ENCODE measurements at regions not wholly inside any gene's neighbourhood (a gene's known extent, or its start where the extent isn't known, plus 50 kb on each side); places are given as distances from the start of the nearest gene placed in this dataset.

GRCh38 chr2:8016688-8017087 is 665.2 kb upstream of the ID2 start:
- no peak overlapping the region for H3K27ac ChIP-seq (ENCODE audit: low read depth, low read length)
- H3K9me3 ChIP-seq (ENCODE audit: control insufficient read depth in 3 of 3, low read length in 3 of 3) = no peaks in the 10 kb centered on the region
- no peaks in the 10 kb centered on the region for H3K27me3 ChIP-seq (ENCODE audit: control insufficient read depth in 3 of 3, insufficient read depth in 3 of 3, low read length in 3 of 3)
- H3K4me3 ChIP-seq (ENCODE audit: low read length in 3 of 3) = no peak overlapping the region
- no peaks in the 10 kb centered on the region for H3K36me3 ChIP-seq (ENCODE audit: control insufficient read depth in 3 of 3, insufficient read depth in 3 of 3, low read length in 3 of 3)
- no peaks in the 10 kb centered on the region for H3K4me1 ChIP-seq (ENCODE audit: control insufficient read depth in 3 of 3, insufficient read depth in 3 of 3, low read length in 3 of 3)
- no peak overlapping the region for H3K9ac ChIP-seq (ENCODE audit: low read depth in 1 of 3, low read length in 3 of 3)

GRCh38 chr2:8018956-8019355 is 662.9 kb upstream of the ID2 start:
- Histone ChIP-seq H3K4me1 (ENCODE audit: control insufficient read depth in 3 of 3, insufficient read depth in 3 of 3, low read length in 3 of 3) (no peaks in the 10 kb centered on the region), H3K4me3 (ENCODE audit: low read length in 3 of 3) (no peak overlapping the region), H3K27me3 (ENCODE audit: control insufficient read depth in 3 of 3, insufficient read depth in 3 of 3, low read length in 3 of 3) (no peaks in the 10 kb centered on the region), H3K36me3 (ENCODE audit: control insufficient read depth in 3 of 3, insufficient read depth in 3 of 3, low read length in 3 of 3) (no peaks in the 10 kb centered on the region), H3K27ac (ENCODE audit: low read depth, low read length) (no peak overlapping the region), H3K9ac (ENCODE audit: low read depth in 1 of 3, low read length in 3 of 3) (no peak overlapping the region), H3K9me3 (ENCODE audit: control insufficient read depth in 3 of 3, low read length in 3 of 3) (no peaks in the 10 kb centered on the region)

GRCh38 chr2:8019934-8020333 is 661.9 kb upstream of the ID2 start:
- Histone ChIP-seq H3K27me3 (ENCODE audit: control insufficient read depth in 3 of 3, insufficient read depth in 3 of 3, low read length in 3 of 3) (no peaks in the 10 kb centered on the region), H3K27ac (ENCODE audit: low read depth, low read length) (no peak overlapping the region), H3K9me3 (ENCODE audit: control insufficient read depth in 3 of 3, low read length in 3 of 3) (no peaks in the 10 kb centered on the region), H3K4me3 (ENCODE audit: low read length in 3 of 3) (no peak overlapping the region), H3K36me3 (ENCODE audit: control insufficient read depth in 3 of 3, insufficient read depth in 3 of 3, low read length in 3 of 3) (no peaks in the 10 kb centered on the region), H3K9ac (ENCODE audit: low read depth in 1 of 3, low read length in 3 of 3) (no peak overlapping the region), H3K4me1 (ENCODE audit: control insufficient read depth in 3 of 3, insufficient read depth in 3 of 3, low read length in 3 of 3) (no peaks in the 10 kb centered on the region)

GRCh38 chr2:8021921-8022320 is 659.9 kb upstream of the ID2 start:
- Histone ChIP-seq H3K9me3 (ENCODE audit: control insufficient read depth in 3 of 3, low read length in 3 of 3) (no peaks in the 10 kb centered on the region), H3K4me3 (ENCODE audit: low read length in 3 of 3) (no peak overlapping the region), H3K27ac (ENCODE audit: low read depth, low read length) (no peak overlapping the region), H3K9ac (ENCODE audit: low read depth in 1 of 3, low read length in 3 of 3) (no peak overlapping the region), H3K36me3 (ENCODE audit: control insufficient read depth in 3 of 3, insufficient read depth in 3 of 3, low read length in 3 of 3) (no peaks in the 10 kb centered on the region), H3K4me1 (ENCODE audit: control insufficient read depth in 3 of 3, insufficient read depth in 3 of 3, low read length in 3 of 3) (peaks cover 0 to 2% (median 0%) of the 10 kb centered on the region in 3 donors), H3K27me3 (ENCODE audit: control insufficient read depth in 3 of 3, insufficient read depth in 3 of 3, low read length in 3 of 3) (peaks cover 0 to 7% (median 2%) of the 10 kb centered on the region in 3 donors)

- Histone ChIP-seq H3K4me3 (ENCODE audit: low read length in 3 of 3) (no peak overlapping the region), H3K9me3 (ENCODE audit: control insufficient read depth in 3 of 3, low read length in 3 of 3) (no peaks in the 10 kb centered on the region), H3K9ac (ENCODE audit: low read depth in 1 of 3, low read length in 3 of 3) (no peak overlapping the region), H3K27me3 (ENCODE audit: control insufficient read depth in 3 of 3, insufficient read depth in 3 of 3, low read length in 3 of 3) (peaks cover 0 to 11% (median 11%) of the 10 kb centered on the region in 3 donors), H3K27ac (ENCODE audit: low read depth, low read length) (no peak overlapping the region), H3K4me1 (ENCODE audit: control insufficient read depth in 3 of 3, insufficient read depth in 3 of 3, low read length in 3 of 3) (peaks cover 0 to 2% (median 0%) of the 10 kb centered on the region in 3 donors), H3K36me3 (ENCODE audit: control insufficient read depth in 3 of 3, insufficient read depth in 3 of 3, low read length in 3 of 3) (no peaks in the 10 kb centered on the region)
Measured at GRCh38 chr2:8022908-8023640, 658.8 kb upstream of the ID2 start.

- no peaks in the 10 kb centered on the region for H3K9me3 ChIP-seq (ENCODE audit: control insufficient read depth in 3 of 3, low read length in 3 of 3)
- H3K4me1 ChIP-seq (ENCODE audit: control insufficient read depth in 3 of 3, insufficient read depth in 3 of 3, low read length in 3 of 3) = peaks cover 0 to 2% (median 0%) of the 10 kb centered on the region in 3 donors
- no peak overlapping the region for H3K27ac ChIP-seq (ENCODE audit: low read depth, low read length)
- peaks cover 0 to 11% (median 11%) of the 10 kb centered on the region in 3 donors for H3K27me3 ChIP-seq (ENCODE audit: control insufficient read depth in 3 of 3, insufficient read depth in 3 of 3, low read length in 3 of 3)
- no peak overlapping the region for H3K9ac ChIP-seq (ENCODE audit: low read depth in 1 of 3, low read length in 3 of 3)
- H3K36me3 ChIP-seq (ENCODE audit: control insufficient read depth in 3 of 3, insufficient read depth in 3 of 3, low read length in 3 of 3) = no peaks in the 10 kb centered on the region
- no peak overlapping the region for H3K4me3 ChIP-seq (ENCODE audit: low read length in 3 of 3)
Measured at GRCh38 chr2:8024506-8024905, 657.4 kb upstream of the ID2 start.

- H3K27me3 ChIP-seq (ENCODE audit: control insufficient read depth in 3 of 3, insufficient read depth in 3 of 3, low read length in 3 of 3) = peaks cover 0 to 11% (median 11%) of the 10 kb centered on the region in 3 donors
- H3K9me3 ChIP-seq (ENCODE audit: control insufficient read depth in 3 of 3, low read length in 3 of 3) = no peaks in the 10 kb centered on the region
- no peaks in the 10 kb centered on the region for H3K36me3 ChIP-seq (ENCODE audit: control insufficient read depth in 3 of 3, insufficient read depth in 3 of 3, low read length in 3 of 3)
- H3K9ac ChIP-seq (ENCODE audit: low read depth in 1 of 3, low read length in 3 of 3) = no peak overlapping the region
- no peak overlapping the region for H3K4me3 ChIP-seq (ENCODE audit: low read length in 3 of 3)
- no peak overlapping the region for H3K27ac ChIP-seq (ENCODE audit: low read depth, low read length)
- peaks cover 0 to 2% (median 0%) of the 10 kb centered on the region in 3 donors for H3K4me1 ChIP-seq (ENCODE audit: control insufficient read depth in 3 of 3, insufficient read depth in 3 of 3, low read length in 3 of 3)
Measured at GRCh38 chr2:8026381-8026780, 655.5 kb upstream of the ID2 start.

GRCh38 chr2:8027387-8027786 is 654.5 kb upstream of the ID2 start:
- Histone ChIP-seq H3K4me3 (ENCODE audit: low read length in 3 of 3) (no peak overlapping the region), H3K27ac (ENCODE audit: low read depth, low read length) (no peak overlapping the region), H3K9ac (ENCODE audit: low read depth in 1 of 3, low read length in 3 of 3) (no peak overlapping the region), H3K27me3 (ENCODE audit: control insufficient read depth in 3 of 3, insufficient read depth in 3 of 3, low read length in 3 of 3) (peaks cover 0 to 11% (median 11%) of the 10 kb centered on the region in 3 donors), H3K4me1 (ENCODE audit: control insufficient read depth in 3 of 3, insufficient read depth in 3 of 3, low read length in 3 of 3) (peaks cover 0 to 2% (median 0%) of the 10 kb centered on the region in 3 donors), H3K36me3 (ENCODE audit: control insufficient read depth in 3 of 3, insufficient read depth in 3 of 3, low read length in 3 of 3) (no peaks in the 10 kb centered on the region), H3K9me3 (ENCODE audit: control insufficient read depth in 3 of 3, low read length in 3 of 3) (no peaks in the 10 kb centered on the region)

- Histone ChIP-seq H3K9me3 (ENCODE audit: control insufficient read depth in 3 of 3, low read length in 3 of 3) (no peaks in the 10 kb centered on the region), H3K9ac (ENCODE audit: low read depth in 1 of 3, low read length in 3 of 3) (no peak overlapping the region), H3K4me1 (ENCODE audit: control insufficient read depth in 3 of 3, insufficient read depth in 3 of 3, low read length in 3 of 3) (peaks cover 0 to 2% (median 0%) of the 10 kb centered on the region in 3 donors), H3K27me3 (ENCODE audit: control insufficient read depth in 3 of 3, insufficient read depth in 3 of 3, low read length in 3 of 3) (peaks cover 0 to 11% (median 11%) of the 10 kb centered on the region in 3 donors), H3K36me3 (ENCODE audit: control insufficient read depth in 3 of 3, insufficient read depth in 3 of 3, low read length in 3 of 3) (no peaks in the 10 kb centered on the region), H3K4me3 (ENCODE audit: low read length in 3 of 3) (no peak overlapping the region), H3K27ac (ENCODE audit: low read depth, low read length) (no peak overlapping the region)
Measured at GRCh38 chr2:8028036-8028435, 653.8 kb upstream of the ID2 start.

DNA sequence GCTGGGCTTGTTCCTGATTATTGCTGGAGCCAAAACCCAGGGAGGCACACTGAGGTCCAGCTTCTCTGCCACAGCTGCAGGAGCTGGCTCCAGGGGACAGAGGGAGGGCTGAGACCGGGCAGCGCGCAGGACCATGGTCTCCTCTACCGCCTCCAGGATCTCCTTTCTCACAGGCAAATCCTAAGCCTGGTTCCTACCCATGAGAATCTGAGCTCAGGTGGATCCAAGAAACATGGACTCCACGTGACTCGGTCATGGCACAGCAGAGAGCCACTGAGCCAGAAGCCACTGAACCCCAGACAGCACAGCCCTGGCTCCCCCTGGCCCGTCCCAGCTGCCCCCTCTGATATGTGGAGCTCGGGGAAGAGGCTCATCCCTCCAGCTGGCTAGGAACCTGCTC is 653.4 kb upstream of the ID2 start:
- H3K9me3 ChIP-seq (ENCODE audit: control insufficient read depth in 3 of 3, low read length in 3 of 3) = no peaks in the 10 kb centered on the region
- no peaks in the 10 kb centered on the region for H3K36me3 ChIP-seq (ENCODE audit: control insufficient read depth in 3 of 3, insufficient read depth in 3 of 3, low read length in 3 of 3)

More for the DNA sequence above, 653.4 kb upstream of the ID2 start:
- Histone ChIP-seq H3K4me1 (ENCODE audit: control insufficient read depth in 3 of 3, insufficient read depth in 3 of 3, low read length in 3 of 3) (peaks cover 0 to 2% (median 0%) of the 10 kb centered on the region in 3 donors), H3K27ac (ENCODE audit: low read depth, low read length) (no peak overlapping the region), H3K27me3 (ENCODE audit: control insufficient read depth in 3 of 3, insufficient read depth in 3 of 3, low read length in 3 of 3) (peaks cover 0 to 11% (median 11%) of the 10 kb centered on the region in 3 donors), H3K4me3 (ENCODE audit: low read length in 3 of 3) (no peak overlapping the region), H3K9ac (ENCODE audit: low read depth in 1 of 3, low read length in 3 of 3) (no peak overlapping the region)
